Activated naive CD4-positive, alpha-beta T cell treated with anti-CD3 and anti-CD28 coated beads, Interleukin-2, amount 50 U/mL, for 16 hours (primary cell): ENCODE measurements at regions not wholly inside any gene's neighbourhood (a gene's known extent, or its start where the extent isn't known, plus 50 kb on each side); places are given as distances from the start of the nearest gene placed in this dataset.
A peak's percentile ranks its signal among the peaks of the same experiment; 100 is the strongest.
"Not testable (repeated sequence)": the region's sequence is repeated elsewhere in the genome, so short reads cannot be mapped to it uniquely, and the experiment has no call there.

Source experiments
- DNase-seq: peaks from one replicate; pipeline ENCODE4 v3.0.0-alpha.2; 2020

DNA sequence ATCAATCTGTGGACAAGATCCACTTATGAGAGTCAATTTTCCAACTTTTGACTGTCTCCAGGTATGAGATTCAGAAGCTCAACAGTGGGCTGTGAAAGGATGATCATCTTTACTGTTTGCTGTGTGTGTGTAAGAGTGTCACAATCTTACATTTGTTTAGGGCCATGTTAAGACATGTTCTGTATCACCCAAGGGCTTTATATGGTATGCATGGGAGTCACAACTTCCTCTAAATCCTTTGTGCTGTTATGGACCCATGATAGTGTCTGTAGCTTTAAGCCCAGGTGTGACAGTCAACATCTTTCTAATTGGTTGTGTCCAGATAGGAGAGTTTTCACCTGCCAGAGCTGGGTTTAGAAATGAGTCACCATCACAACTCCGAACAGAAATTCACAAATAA is 70.2 kb downstream of the ZNF726 start:
- DNase-seq = not testable (repeated sequence)

DNA sequence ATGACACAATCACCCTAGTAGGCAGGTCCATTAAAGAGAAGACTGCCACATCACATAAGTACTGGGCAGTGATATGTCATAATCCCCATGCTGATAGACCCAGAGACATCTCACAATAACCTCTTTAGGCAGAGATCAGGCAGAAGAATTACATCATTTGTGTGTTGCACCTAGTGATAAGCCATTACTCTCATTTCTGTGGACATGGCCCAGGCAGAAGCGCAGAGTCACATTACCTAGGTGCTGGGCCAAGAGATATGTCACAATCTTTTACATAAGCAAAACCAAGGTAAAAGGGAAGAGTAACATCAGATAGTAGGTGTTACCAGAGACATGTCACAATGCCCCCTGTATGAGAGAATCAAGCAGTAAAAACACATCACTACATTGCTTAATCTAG is 71.9 kb downstream of the ZNF726 start:
- DNase-seq = no peak

- no peak for DNase-seq
These were observed 76.5 kb downstream of the ZNF726 start for GRCh38 chr19:23991170-23991569.

DNA sequence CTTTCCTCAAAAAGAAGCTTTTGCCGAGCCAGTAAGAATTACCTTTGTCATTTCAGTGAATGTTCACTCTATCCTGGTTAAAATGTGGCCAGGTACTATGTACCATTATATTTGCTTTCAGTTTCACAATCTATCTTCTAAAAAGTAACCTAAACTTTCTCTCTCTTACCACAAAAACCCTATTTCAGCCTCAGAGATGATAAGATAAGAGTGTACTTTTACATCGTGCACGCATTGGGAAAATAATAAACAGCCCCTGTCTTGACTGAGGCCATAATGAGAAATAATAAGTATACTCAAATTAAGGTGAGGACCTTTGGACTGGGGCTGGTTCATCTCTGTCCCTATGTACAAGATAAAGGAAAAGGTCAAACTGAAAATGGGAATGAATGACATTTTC is 77.7 kb downstream of the ZNF726 start:
- no peak for DNase-seq

DNA sequence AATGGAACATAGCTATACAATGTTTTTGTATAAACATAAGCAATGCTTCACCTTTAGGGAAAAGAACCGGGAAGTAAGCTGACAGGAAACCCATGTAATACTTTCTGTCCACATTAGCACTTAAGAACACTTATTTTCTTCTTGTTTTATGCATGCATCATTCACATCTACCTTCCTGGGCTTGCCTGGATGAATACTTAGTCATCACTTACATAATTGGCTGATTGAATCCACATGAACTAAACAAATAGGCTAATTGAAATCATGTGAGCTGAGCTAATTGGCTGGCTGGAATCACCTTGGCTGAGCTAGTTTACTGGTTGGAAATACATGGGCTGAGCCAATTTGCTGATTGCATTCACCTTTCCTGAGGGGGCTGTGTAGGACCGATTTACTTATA is 78.8 kb downstream of the ZNF726 start:
- DNase-seq = no peak

- no peak for DNase-seq
These were observed 81.9 kb downstream of the ZNF726 start for GRCh38 chr19:23996549-23996948.

GRCh38 chr19:23998568-23998967 is 83.9 kb downstream of the ZNF726 start:
- DNase-seq = no peak

DNA sequence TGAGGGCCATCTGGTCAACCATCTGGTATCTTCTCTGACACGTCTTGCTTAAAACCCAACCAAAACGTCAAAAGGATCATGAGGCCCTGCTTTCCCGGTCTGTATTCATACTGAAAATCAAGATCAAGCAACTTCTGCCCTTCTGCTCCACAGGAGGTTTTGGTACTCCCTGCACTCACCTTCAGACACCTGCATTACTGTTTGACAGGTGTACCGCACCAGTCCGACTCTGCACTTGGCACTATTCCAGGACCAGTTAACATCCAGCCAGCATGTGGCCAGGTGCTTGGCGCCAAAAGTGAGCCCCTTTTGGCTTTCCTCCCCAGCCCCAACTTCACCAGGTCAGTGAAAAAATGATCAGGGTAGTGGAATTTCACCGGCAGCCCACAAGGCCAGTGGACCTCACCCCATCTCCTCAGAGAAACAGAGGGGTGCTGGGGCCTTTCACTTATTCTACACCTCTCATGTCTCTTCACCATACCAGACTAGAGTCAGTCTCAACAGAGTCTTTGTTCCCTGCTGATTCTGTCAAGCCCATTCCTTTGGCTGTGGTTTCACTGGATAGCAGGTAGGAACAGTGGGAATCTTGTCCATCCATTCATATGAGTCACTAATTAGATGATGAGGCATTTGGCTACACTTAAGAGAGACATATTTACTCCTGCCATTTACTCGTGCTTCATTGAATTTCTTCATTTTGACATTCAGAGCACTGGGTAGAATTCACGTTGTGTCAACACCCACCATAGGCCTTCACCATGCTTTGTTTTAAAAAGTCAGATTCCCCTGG is 85.3 kb downstream of the ZNF726 start:
- DNase-seq = no peak

- DNase-seq = no peak
These were observed 86.0 kb downstream of the ZNF726 start for GRCh38 chr19:24000656-24001055.

- DNase-seq = no peak
These were observed 84.6 kb upstream of the ZNF254 start for GRCh38 chr19:24002256-24002945.

- DNase-seq = no peak
These were observed 83.5 kb upstream of the ZNF254 start for GRCh38 chr19:24003537-24003936.

GRCh38 chr19:24004166-24004565 is 82.8 kb upstream of the ZNF254 start:
- no peak for DNase-seq

DNA sequence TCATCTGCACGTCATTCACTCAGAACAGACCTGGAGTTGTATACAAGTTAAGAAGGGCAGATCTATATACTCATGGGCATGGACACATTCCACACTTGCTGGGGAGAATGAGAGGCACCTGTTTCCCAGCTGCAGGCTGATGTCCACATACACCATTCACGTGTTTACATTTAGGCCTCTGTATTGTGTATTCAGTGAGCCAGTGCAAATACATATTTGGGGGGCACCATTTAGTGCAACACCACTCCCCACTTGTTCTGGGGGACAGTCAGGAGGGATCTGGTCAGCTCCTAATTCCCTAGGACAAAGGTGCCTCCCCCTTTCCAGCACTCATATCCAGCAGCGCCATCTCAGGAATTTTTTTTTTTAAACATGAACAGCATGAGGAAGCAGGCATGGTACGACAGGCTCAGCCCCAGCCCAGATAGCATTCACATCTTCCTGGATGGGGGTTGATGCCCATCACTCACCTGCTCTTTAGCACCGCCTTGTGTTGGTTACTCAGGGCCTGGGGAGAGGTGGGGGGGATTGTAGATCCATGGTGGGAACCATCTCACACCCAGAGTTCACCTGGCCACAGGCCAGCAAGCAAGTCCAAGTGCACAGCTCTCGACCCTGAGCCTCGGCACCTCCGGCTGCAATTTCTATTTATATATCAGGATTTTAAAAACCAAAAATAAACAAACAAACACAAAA is 56.9 kb upstream of the ZNF254 start:
- no peak for DNase-seq

DNA sequence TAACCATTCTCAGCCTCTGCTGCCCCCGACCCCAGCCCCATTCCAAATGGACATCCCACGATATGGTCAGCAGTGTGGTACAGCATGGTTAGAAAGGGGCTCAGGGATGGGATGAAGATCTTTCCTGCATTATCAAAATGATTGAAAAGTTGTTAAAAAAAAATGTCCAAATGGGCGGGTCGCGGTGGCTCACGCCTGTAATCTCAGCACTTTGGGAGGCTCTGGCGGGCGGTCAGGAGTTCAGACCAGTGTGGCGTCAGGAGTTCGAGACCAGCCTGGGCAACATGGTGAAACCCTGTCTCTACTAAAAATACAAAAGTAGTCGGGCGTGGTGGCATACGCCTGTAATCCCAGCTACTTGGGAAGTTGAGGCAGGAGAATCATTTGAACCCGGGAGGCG is 54.3 kb upstream of the ZNF254 start:
- no peak for DNase-seq

GRCh38 chr19:24033301-24033962 is 53.6 kb upstream of the ZNF254 start:
- DNase-seq = peak; percentile 85

DNA sequence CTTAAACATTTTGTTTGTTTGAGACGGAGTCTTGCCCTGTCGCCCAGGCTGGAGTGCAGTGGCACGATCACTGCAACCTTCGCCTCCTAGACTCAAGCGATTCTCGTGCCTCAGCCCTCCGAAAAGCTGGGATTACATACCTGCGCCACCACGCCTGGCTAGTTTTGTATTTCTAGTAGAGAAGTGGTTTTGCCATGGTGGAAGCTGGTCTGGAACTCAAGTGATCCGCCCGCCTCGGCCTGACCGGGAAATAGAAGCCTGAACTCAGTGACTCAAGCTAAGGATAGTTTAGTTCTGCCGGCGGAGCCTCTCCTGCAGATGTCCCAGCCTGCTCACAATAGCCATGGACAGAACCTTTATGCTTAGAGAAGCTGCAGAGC is 53.0 kb upstream of the ZNF254 start:
- DNase-seq = peak; percentile 31

GRCh38 chr19:24035261-24035880 is 51.6 kb upstream of the ZNF254 start:
- not testable (repeated sequence) for DNase-seq
